SU-DHL-6 (cell line): ENCODE measurements at regions not wholly inside any gene's neighbourhood (a gene's known extent, or its start where the extent isn't known, plus 50 kb on each side); places are given as distances from the start of the nearest gene placed in this dataset.

Experiments used
- H2AFZ ChIP-seq: fragments of 200-600 bp; sonication (generic); 2 replicates; pipeline ENCODE4 v1.6.1; 2014; ENCODE audit warnings: low read depth, mild to moderate bottlenecking, moderate library complexity, mixed read lengths, antibody characterized with exemption, low read length; ENCODE audit not compliant: severe bottlenecking
- H3F3A ChIP-seq: fragments of 200-600 bp; shearing (Covaris generic); 2 replicates; pipeline ENCODE4 v1.6.0; 2016; ENCODE audit warnings: antibody characterized with exemption, mild to moderate bottlenecking; ENCODE audit not compliant: insufficient read depth
- H3K27ac ChIP-seq: fragments of 200-600 bp; sonication (generic); 2 replicates; pipeline ENCODE4 v1.5.1; 2016; ENCODE audit warnings: low read depth, mild to moderate bottlenecking, low read length, moderate library complexity, mixed read lengths
- H3K27me3 ChIP-seq: fragments of 200-600 bp; sonication (generic), shearing (Covaris generic); 2 replicates; pipeline ENCODE4 v1.6.0; 2014; ENCODE audit warnings: mild to moderate bottlenecking, low read length
- H3K36me3 ChIP-seq: fragments of 200-600 bp; sonication (generic); 2 replicates; pipeline ENCODE4 v1.6.1; 2014; ENCODE audit warnings: mild to moderate bottlenecking, low read length, mixed read lengths
- H3K4me2 ChIP-seq: fragments of 300-600, 200-600 bp; shearing (Covaris generic), sonication (generic); 2 replicates; pipeline ENCODE4 v1.6.0; 2014; ENCODE audit warnings: low read length, low read depth, mild to moderate bottlenecking; ENCODE audit not compliant: poor library complexity, severe bottlenecking
- H3K4me3 ChIP-seq: fragments of 200-600 bp; sonication (generic); 2 replicates; pipeline ENCODE4 v1.5.1; 2014; ENCODE audit warnings: antibody characterized with exemption, low read length, mild to moderate bottlenecking, mixed read lengths; ENCODE audit not compliant: insufficient read depth, poor library complexity, severe bottlenecking
- H3K79me2 ChIP-seq: fragments of 200-600 bp; sonication (generic); 2 replicates; pipeline ENCODE4 v1.6.1; 2014; ENCODE audit warnings: mild to moderate bottlenecking, low read length, moderate library complexity; ENCODE audit not compliant: insufficient read depth
- H3K9ac ChIP-seq: fragments of 200-600 bp; sonication (generic); 2 replicates; pipeline ENCODE4 v1.7.0; 2014; ENCODE audit warnings: mild to moderate bottlenecking, low read length
- H3K9me2 ChIP-seq: fragments of 200-600 bp; sonication (generic); replicated peaks from 2 replicates; pipeline ENCODE4 v1.6.1; 2014; ENCODE audit warnings: low read length; ENCODE audit not compliant: insufficient read depth
- H3K9me3 ChIP-seq: fragments of 200-600 bp; sonication (generic); 2 replicates; pipeline ENCODE4 v1.6.1; 2014; ENCODE audit warnings: low read length, mixed read lengths; ENCODE audit not compliant: insufficient read depth
- H4K20me1 ChIP-seq: fragments of 200-600 bp; sonication (generic); 2 replicates; pipeline ENCODE4 v1.6.1; 2014; ENCODE audit warnings: low read depth, mild to moderate bottlenecking, antibody characterized with exemption, low read length, moderate library complexity, mixed read lengths
- CTCF ChIP-seq: fragments of 200-600 bp; sonication (generic); IDR thresholded peaks from one replicate; pipeline ENCODE4 v1.5.1; 2017; ENCODE audit warnings: antibody characterized with exemption, mild to moderate bottlenecking, low read length, moderate library complexity; ENCODE audit not compliant: insufficient read depth, poor library complexity, severe bottlenecking
- EZH2phosphoT487 ChIP-seq: fragments of 200-600 bp; sonication (generic), shearing (Covaris generic); conservative IDR thresholded peaks from 2 replicates; pipeline ENCODE4 v1.6.1; 2018; ENCODE audit warnings: mild to moderate bottlenecking, antibody characterized with exemption, low read length, moderate library complexity, mixed read lengths

- no peaks in the 10 kb centered on the region for H3K9me2 ChIP-seq
- H3K36me3 ChIP-seq, result no peaks in the 10 kb centered on the region
- no peaks in the 10 kb centered on the region for H4K20me1 ChIP-seq
- H3K9me3 ChIP-seq, result peaks cover 6% of the 10 kb centered on the region; the same call in 1 of the 2 replicates
- no peaks in the 10 kb centered on the region for H3K27me3 ChIP-seq
- no peak overlapping the region for H3K9ac ChIP-seq
- no peak overlapping the region for H3K27ac ChIP-seq
- no peak overlapping the region for H3K4me3 ChIP-seq
- H3K4me2 ChIP-seq, result no peak overlapping the region
- no peak overlapping the region for H2AFZ ChIP-seq
- no peak for TF ChIP-seq EZH2phosphoT487
- no peak for TF ChIP-seq CTCF
- no peaks in the 10 kb centered on the region for H3F3A ChIP-seq
- H3K79me2 ChIP-seq, result no peaks in the 10 kb centered on the region
Observed at GRCh38 chr1:47608296-47608875, 170.5 kb downstream of the FOXD2 start.

GRCh38 chr1:47611992-47612391 is 174.1 kb downstream of the FOXD2 start:
- H3K79me2 ChIP-seq, result no peaks in the 10 kb centered on the region
- H3K9me2 ChIP-seq, result no peaks in the 10 kb centered on the region
- H3K9ac ChIP-seq, result no peak overlapping the region
- H2AFZ ChIP-seq, result no peak overlapping the region
- H3K9me3 ChIP-seq, result peaks cover 6% of the 10 kb centered on the region; the same call in 1 of the 2 replicates
- H3K36me3 ChIP-seq, result no peaks in the 10 kb centered on the region
- H4K20me1 ChIP-seq, result no peaks in the 10 kb centered on the region
- H3K27ac ChIP-seq, result no peak overlapping the region
- TF ChIP-seq CTCF (no peak), EZH2phosphoT487 (no peak)
- H3K4me2 ChIP-seq, result no peak overlapping the region
- no peaks in the 10 kb centered on the region for H3F3A ChIP-seq
- H3K27me3 ChIP-seq, result no peaks in the 10 kb centered on the region
- H3K4me3 ChIP-seq, result no peak overlapping the region

GRCh38 chr1:47612819-47613218 is 175.0 kb downstream of the FOXD2 start:
- no peak overlapping the region for H3K4me3 ChIP-seq
- no peak for TF ChIP-seq EZH2phosphoT487
- no peak for TF ChIP-seq CTCF
- no peaks in the 10 kb centered on the region for H3K9me2 ChIP-seq
- H3K27ac ChIP-seq, result no peak overlapping the region
- no peaks in the 10 kb centered on the region for H3F3A ChIP-seq
- no peaks in the 10 kb centered on the region for H3K36me3 ChIP-seq
- no peaks in the 10 kb centered on the region for H3K27me3 ChIP-seq
- no peak overlapping the region for H2AFZ ChIP-seq
- no peaks in the 10 kb centered on the region for H3K79me2 ChIP-seq
- no peak overlapping the region for H3K4me2 ChIP-seq
- no peaks in the 10 kb centered on the region for H4K20me1 ChIP-seq
- peaks cover 4% of the 10 kb centered on the region; the same call in 1 of the 2 replicates for H3K9me3 ChIP-seq
- H3K9ac ChIP-seq, result no peak overlapping the region
